MM.1S (cell line): ENCODE measurements at regions not wholly inside any gene's neighbourhood (a gene's known extent, or its start where the extent isn't known, plus 50 kb on each side); places are given as distances from the start of the nearest gene placed in this dataset.

Experiments
- DNase-seq: peaks from one replicate; pipeline ENCODE4 v3.0.0-alpha.2; 2015
- H2AFZ ChIP-seq: fragments of 300-600 bp; sonication (generic); 2 replicates; pipeline ENCODE4 v1.6.0; 2016; ENCODE audit warnings: antibody characterized with exemption, low read length
- H3F3A ChIP-seq: fragments of 300-600 bp; sonication (generic); 2 replicates; pipeline ENCODE4 v1.6.1; 2016; ENCODE audit warnings: mild to moderate bottlenecking, antibody characterized with exemption, low read length, moderate library complexity, mixed read lengths; ENCODE audit not compliant: insufficient read depth
- H3K27ac ChIP-seq: fragments of 300-600 bp; sonication (generic); 2 replicates; pipeline ENCODE4 v1.5.1; 2016; ENCODE audit warnings: mild to moderate bottlenecking, low read length
- H3K27me3 ChIP-seq: fragments of 300-600 bp; sonication (generic); replicated peaks from 2 replicates; pipeline ENCODE4 v1.6.0; 2016; ENCODE audit warnings: low read length; ENCODE audit not compliant: insufficient read depth
- H3K36me3 ChIP-seq: fragments of 300-600 bp; sonication (generic); replicated peaks from 2 replicates; pipeline ENCODE4 v1.6.1; 2016; ENCODE audit warnings: mild to moderate bottlenecking, low read length, mixed read lengths; ENCODE audit not compliant: insufficient read depth
- H3K4me1 ChIP-seq: fragments of 300-600 bp; sonication (generic); 2 replicates; pipeline ENCODE4 v1.6.1; 2016; ENCODE audit warnings: low read length, mixed read lengths
- H3K4me2 ChIP-seq: fragments of 300-600 bp; sonication (generic); 2 replicates; pipeline ENCODE4 v1.6.0; 2016; ENCODE audit warnings: low read depth, low read length
- H3K4me3 ChIP-seq: fragments of 300-600 bp; sonication (generic); 2 replicates; pipeline ENCODE4 v1.5.1; 2016; ENCODE audit warnings: low read length, mixed read lengths
- H3K79me2 ChIP-seq: fragments of 300-600 bp; sonication (generic); 2 replicates; pipeline ENCODE4 v1.6.1; 2016; ENCODE audit warnings: mixed run types, low read length, mixed read lengths
- H3K9ac ChIP-seq: fragments of 300-600 bp; sonication (generic); 2 replicates; pipeline ENCODE4 v1.6.1; 2016; ENCODE audit warnings: low read length, mixed read lengths
- H3K9me2 ChIP-seq: fragments of 300-600 bp; sonication (generic); replicated peaks from 2 replicates; pipeline ENCODE4 v1.6.1; 2016; ENCODE audit warnings: mild to moderate bottlenecking, low read length, mixed read lengths; ENCODE audit not compliant: insufficient read depth
- H3K9me3 ChIP-seq: fragments of 300-600 bp; sonication (generic); replicated peaks from 2 replicates; pipeline ENCODE4 v1.6.1; 2016; ENCODE audit warnings: mild to moderate bottlenecking, low read length, mixed read lengths; ENCODE audit not compliant: insufficient read depth
- H4K20me1 ChIP-seq: fragments of 300-600 bp; sonication (generic); 2 replicates; pipeline ENCODE4 v1.6.1; 2016; ENCODE audit warnings: mild to moderate bottlenecking, low read length, moderate library complexity, mixed read lengths; ENCODE audit not compliant: insufficient read depth
- EZH2 ChIP-seq: fragments of 300-600 bp; sonication (generic); optimal IDR thresholded peaks from 2 replicates; pipeline ENCODE3; 2017; ENCODE audit warnings: low read depth, mild to moderate bottlenecking, antibody characterized with exemption, low read length, mixed read lengths
- EZH2phosphoT487 ChIP-seq: fragments of 300-600 bp; sonication (generic); IDR thresholded peaks from 2 replicates; pipeline ENCODE4 v1.6.1; 2018; ENCODE audit warnings: antibody characterized with exemption, low read length
- TF ChIP-seq, protein P1 (sequence below): fragments of 300-600 bp; sonication (generic); IDR thresholded peaks from 2 replicates; pipeline ENCODE4 v1.5.1; 2016; ENCODE audit warnings: antibody characterized with exemption, low read length, mixed read lengths

DNA sequence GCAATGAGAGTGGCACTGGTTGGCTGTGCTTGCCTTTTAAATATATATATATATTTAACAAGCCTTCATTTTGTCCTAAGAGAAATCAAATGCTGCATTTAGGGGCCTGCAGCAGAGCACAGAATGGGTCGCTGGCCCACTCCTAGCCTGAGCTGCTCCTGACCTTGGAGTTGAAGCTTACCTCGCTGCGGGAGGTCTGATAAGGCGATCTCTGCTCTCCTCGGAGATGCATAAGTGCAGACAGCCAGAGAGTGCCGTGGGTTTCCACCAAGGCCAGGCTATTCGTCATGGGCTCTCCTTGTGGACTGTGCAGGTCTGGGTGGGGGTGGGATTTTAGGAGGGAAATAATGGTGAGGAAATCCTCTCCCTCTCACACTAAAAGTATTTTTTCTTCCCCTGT lies 99.5 kb upstream of the IKZF1 start:
- Histone ChIP-seq H3K4me1 (no peaks in the 10 kb centered on the region), H3K27ac (no peak overlapping the region), H3K4me2 (no peak overlapping the region)

DNA sequence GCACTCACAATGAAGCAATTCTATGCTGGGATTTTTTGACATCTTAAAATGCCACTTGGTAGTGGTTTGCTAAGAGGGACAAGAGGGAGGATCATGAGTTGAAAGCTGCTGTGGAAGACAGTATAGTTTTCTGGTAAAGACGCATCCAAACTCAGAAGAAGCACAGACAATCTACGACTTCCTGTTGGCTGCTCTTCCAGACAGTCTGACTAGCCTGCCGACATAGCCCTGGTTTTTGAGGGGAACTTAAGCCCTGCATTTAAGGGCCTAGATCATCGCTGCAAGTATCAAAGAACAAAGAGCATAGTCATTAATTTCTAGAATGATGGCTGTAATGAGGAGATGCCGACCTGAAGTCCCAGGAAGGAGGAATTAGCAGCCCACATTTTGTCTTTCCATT lies 99.9 kb upstream of the IKZF1 start:
- TF ChIP-seq, protein P1, sequence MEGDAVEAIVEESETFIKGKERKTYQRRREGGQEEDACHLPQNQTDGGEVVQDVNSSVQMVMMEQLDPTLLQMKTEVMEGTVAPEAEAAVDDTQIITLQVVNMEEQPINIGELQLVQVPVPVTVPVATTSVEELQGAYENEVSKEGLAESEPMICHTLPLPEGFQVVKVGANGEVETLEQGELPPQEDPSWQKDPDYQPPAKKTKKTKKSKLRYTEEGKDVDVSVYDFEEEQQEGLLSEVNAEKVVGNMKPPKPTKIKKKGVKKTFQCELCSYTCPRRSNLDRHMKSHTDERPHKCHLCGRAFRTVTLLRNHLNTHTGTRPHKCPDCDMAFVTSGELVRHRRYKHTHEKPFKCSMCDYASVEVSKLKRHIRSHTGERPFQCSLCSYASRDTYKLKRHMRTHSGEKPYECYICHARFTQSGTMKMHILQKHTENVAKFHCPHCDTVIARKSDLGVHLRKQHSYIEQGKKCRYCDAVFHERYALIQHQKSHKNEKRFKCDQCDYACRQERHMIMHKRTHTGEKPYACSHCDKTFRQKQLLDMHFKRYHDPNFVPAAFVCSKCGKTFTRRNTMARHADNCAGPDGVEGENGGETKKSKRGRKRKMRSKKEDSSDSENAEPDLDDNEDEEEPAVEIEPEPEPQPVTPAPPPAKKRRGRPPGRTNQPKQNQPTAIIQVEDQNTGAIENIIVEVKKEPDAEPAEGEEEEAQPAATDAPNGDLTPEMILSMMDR, result no peak
- TF ChIP-seq EZH2phosphoT487 (no peak), EZH2 (no peak)
- H3K36me3 ChIP-seq, result no peaks in the 10 kb centered on the region
- H3K9me3 ChIP-seq, result no peaks in the 10 kb centered on the region
- no peak overlapping the region for H3K9ac ChIP-seq
- H2AFZ ChIP-seq, result no peak overlapping the region
- no peak overlapping the region for H3K4me2 ChIP-seq
- no peaks in the 10 kb centered on the region for H4K20me1 ChIP-seq
- no peaks in the 10 kb centered on the region for H3K4me1 ChIP-seq
- no peaks in the 10 kb centered on the region for H3K9me2 ChIP-seq
- H3K27me3 ChIP-seq, result no peaks in the 10 kb centered on the region
- no peaks in the 10 kb centered on the region for H3F3A ChIP-seq
- H3K27ac ChIP-seq, result no peak overlapping the region
- no peaks in the 10 kb centered on the region for H3K79me2 ChIP-seq
- no peak overlapping the region for H3K4me3 ChIP-seq
- DNase-seq, result no peak

More for the DNA sequence above, 99.5 kb upstream of the IKZF1 start:
- Histone ChIP-seq H3K9me2 (no peaks in the 10 kb centered on the region), H3F3A (no peaks in the 10 kb centered on the region), H3K9ac (no peak overlapping the region), H3K36me3 (no peaks in the 10 kb centered on the region), H3K9me3 (no peaks in the 10 kb centered on the region), H3K27me3 (no peaks in the 10 kb centered on the region), H3K79me2 (no peaks in the 10 kb centered on the region), H2AFZ (no peak overlapping the region), H4K20me1 (no peaks in the 10 kb centered on the region), H3K4me3 (no peak overlapping the region)
- no peak for DNase-seq
- TF ChIP-seq, protein P1, result no peak
- TF ChIP-seq EZH2, result no peak
- TF ChIP-seq EZH2phosphoT487, result no peak

DNA sequence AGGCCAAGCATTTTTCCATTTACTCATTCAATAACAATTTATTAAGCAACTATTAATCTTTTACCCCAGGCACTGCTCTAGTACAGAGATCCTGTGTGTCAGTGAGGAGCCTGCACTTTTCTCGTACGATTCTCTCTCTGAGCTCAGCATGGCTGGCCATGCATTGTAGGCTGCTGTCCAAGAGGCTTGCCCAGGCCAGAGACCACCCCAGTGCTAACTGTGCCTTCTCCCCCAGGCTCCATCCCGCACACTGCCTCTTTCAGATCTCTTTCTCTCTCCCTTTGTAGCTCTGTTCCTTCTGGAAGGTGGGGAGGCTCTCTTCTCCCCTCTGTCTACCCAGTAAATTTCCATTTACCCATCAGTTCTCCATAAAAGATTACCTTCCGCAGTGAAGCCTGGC lies 101.0 kb upstream of the IKZF1 start:
- Histone ChIP-seq H3K9me2 (no peaks in the 10 kb centered on the region), H3K4me2 (no peak overlapping the region), H3K27ac (no peak overlapping the region), H3K27me3 (no peaks in the 10 kb centered on the region), H3K4me1 (no peaks in the 10 kb centered on the region), H2AFZ (no peak overlapping the region), H3F3A (no peaks in the 10 kb centered on the region), H4K20me1 (no peaks in the 10 kb centered on the region), H3K9ac (no peak overlapping the region), H3K9me3 (no peaks in the 10 kb centered on the region), H3K79me2 (no peaks in the 10 kb centered on the region), H3K36me3 (no peaks in the 10 kb centered on the region), H3K4me3 (no peak overlapping the region)
- TF ChIP-seq, protein P1, result no peak
- TF ChIP-seq EZH2phosphoT487 (no peak), EZH2 (no peak)
- no peak for DNase-seq
